Karpas-422 (cell line): ENCODE measurements at regions not wholly inside any gene's neighbourhood (a gene's known extent, or its start where the extent isn't known, plus 50 kb on each side); places are given as distances from the start of the nearest gene placed in this dataset.
A peak's percentile ranks its signal among the peaks of the same experiment; 100 is the strongest.

Experiments
- DNase-seq: peaks from one replicate; pipeline ENCODE4 v3.0.0-alpha.2; 2015
- H2AFZ ChIP-seq: fragments of 200-600 bp; sonication (generic); 2 replicates; pipeline ENCODE4 v1.6.1; 2014; ENCODE audit warnings: antibody characterized with exemption, low read length, mixed read lengths
- H3K27ac ChIP-seq: fragments of 200-600 bp; sonication (generic); 2 replicates; pipeline ENCODE4 v1.5.1; 2014; ENCODE audit warnings: mild to moderate bottlenecking, low read length, moderate library complexity
- H3K27me3 ChIP-seq: fragments of 200-600 bp; sonication (generic); 2 replicates; pipeline ENCODE4 v1.6.1; 2014; ENCODE audit warnings: low read length, mixed read lengths
- H3K36me3 ChIP-seq: fragments of 200-600 bp; sonication (generic); 2 replicates; pipeline ENCODE4 v1.6.1; 2014; ENCODE audit warnings: low read length, mixed read lengths; ENCODE audit not compliant: insufficient read depth
- H3K4me1 ChIP-seq: fragments of 200-600 bp; sonication (generic); 2 replicates; pipeline ENCODE4 v1.6.1; 2014; ENCODE audit warnings: mild to moderate bottlenecking, low read length, mixed read lengths
- H3K4me2 ChIP-seq: fragments of 200-600 bp; sonication (generic); 2 replicates; pipeline ENCODE4 v1.6.1; 2014; ENCODE audit warnings: low read length, low read depth, mild to moderate bottlenecking; ENCODE audit not compliant: poor library complexity, severe bottlenecking
- H3K4me3 ChIP-seq: fragments of 200-600 bp; sonication (generic); 2 replicates; pipeline ENCODE4 v1.5.1; 2014; ENCODE audit warnings: mild to moderate bottlenecking, antibody characterized with exemption, low read length, mixed read lengths
- H3K79me2 ChIP-seq: fragments of 200-600 bp; sonication (generic); 2 replicates; pipeline ENCODE4 v1.6.1; 2014; ENCODE audit warnings: mild to moderate bottlenecking, low read length, mixed read lengths
- H3K9ac ChIP-seq: fragments of 200-600 bp; sonication (generic); 2 replicates; pipeline ENCODE4 v1.6.0; 2014; ENCODE audit warnings: low read length
- H3K9me2 ChIP-seq: fragments of 200-600 bp; sonication (generic), shearing (Covaris generic); replicated peaks from 2 replicates; pipeline ENCODE4 v1.6.0; 2014; ENCODE audit warnings: mild to moderate bottlenecking, low read length, moderate library complexity; ENCODE audit not compliant: insufficient read depth
- H3K9me3 ChIP-seq: fragments of 300-700, 200-600 bp; sonication (generic); 2 replicates; pipeline ENCODE4 v1.6.1; 2014; ENCODE audit warnings: low read length, mixed read lengths
- H4K20me1 ChIP-seq: fragments of 200-600 bp; sonication (generic); 2 replicates; pipeline ENCODE4 v1.6.1; 2014; ENCODE audit warnings: mild to moderate bottlenecking, antibody characterized with exemption, low read length, low read depth; ENCODE audit not compliant: insufficient read depth

- Histone ChIP-seq H3K79me2 (no peaks in the 10 kb centered on the region), H3K4me3 (no peak overlapping the region), H3K27ac (no peak overlapping the region), H3K9me3 (no peaks in the 10 kb centered on the region), H3K4me2 (no peak overlapping the region), H3K9ac (no peak overlapping the region), H3K4me1 (no peaks in the 10 kb centered on the region), H4K20me1 (no peaks in the 10 kb centered on the region), H3K9me2 (no peaks in the 10 kb centered on the region), H3K36me3 (no peaks in the 10 kb centered on the region), H2AFZ (no peak overlapping the region), H3K27me3 (no peaks in the 10 kb centered on the region)
- DNase-seq, result no peak
Measured at GRCh38 chr9:99282406-99282805, 60.3 kb downstream of the SEC61B start.

DNA sequence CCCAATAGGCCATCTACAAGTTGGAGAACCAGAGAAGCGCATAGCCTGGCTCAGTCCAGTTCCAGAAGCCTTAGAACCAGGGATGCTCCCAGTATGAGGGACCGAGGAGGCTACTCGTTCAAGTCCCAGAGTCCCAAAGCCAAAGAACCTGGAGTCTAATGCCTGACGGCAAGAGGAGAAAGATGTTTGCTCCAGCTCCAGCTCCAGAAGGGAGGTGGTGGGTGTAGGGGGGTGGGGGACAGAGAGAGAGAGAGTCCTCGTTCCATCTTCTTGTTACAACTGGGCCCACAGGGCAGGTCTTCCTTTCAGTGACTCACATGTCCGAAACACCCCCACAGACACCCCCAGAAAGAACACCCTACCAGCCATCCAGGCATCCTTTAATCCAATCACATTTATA is 63.9 kb downstream of the SEC61B start:
- no peak overlapping the region for H2AFZ ChIP-seq
- no peak overlapping the region for H3K27ac ChIP-seq
- no peaks in the 10 kb centered on the region for H3K9me3 ChIP-seq
- no peaks in the 10 kb centered on the region for H3K79me2 ChIP-seq
- no peaks in the 10 kb centered on the region for H3K4me1 ChIP-seq
- H3K4me3 ChIP-seq, result no peak overlapping the region
- no peaks in the 10 kb centered on the region for H3K27me3 ChIP-seq
- H3K9me2 ChIP-seq, result no peaks in the 10 kb centered on the region
- no peak overlapping the region for H3K4me2 ChIP-seq
- H3K36me3 ChIP-seq, result no peaks in the 10 kb centered on the region
- no peak overlapping the region for H3K9ac ChIP-seq
- no peaks in the 10 kb centered on the region for H4K20me1 ChIP-seq
- DNase-seq, result no peak

DNA sequence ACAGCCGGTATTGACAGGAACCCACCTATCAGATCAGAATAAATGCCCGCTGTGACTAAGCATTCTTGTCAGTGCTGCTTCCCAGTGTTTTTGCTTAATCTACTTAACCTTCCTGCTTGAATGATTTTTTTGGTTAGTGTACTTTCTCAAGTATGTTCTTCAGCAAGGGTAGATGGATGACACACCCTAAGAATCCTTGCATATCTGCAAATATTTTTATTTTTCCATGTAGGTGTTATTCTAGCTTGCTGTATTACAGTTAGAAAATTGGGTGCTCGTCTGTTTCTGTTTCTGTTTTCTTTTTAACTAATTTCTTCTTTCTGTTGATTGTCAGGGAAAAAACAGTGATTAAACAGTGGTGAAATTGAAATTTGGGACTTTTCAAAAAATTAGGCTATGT is 64.5 kb downstream of the SEC61B start:
- Histone ChIP-seq H3K9me2 (no peaks in the 10 kb centered on the region), H3K4me1 (no peaks in the 10 kb centered on the region), H3K9me3 (no peaks in the 10 kb centered on the region), H3K27ac (no peak overlapping the region), H3K9ac (no peak overlapping the region), H3K4me3 (no peak overlapping the region), H3K79me2 (no peaks in the 10 kb centered on the region), H3K4me2 (no peak overlapping the region), H4K20me1 (no peaks in the 10 kb centered on the region), H3K27me3 (no peaks in the 10 kb centered on the region), H2AFZ (no peak overlapping the region), H3K36me3 (no peaks in the 10 kb centered on the region)
- DNase-seq, result no peak

- H3K27me3 ChIP-seq, result no peaks in the 10 kb centered on the region
- H3K79me2 ChIP-seq, result no peaks in the 10 kb centered on the region
Measured at GRCh38 chr9:99287641-99288040, 65.6 kb downstream of the SEC61B start.

GRCh38 chr9:99288830-99289229 is 66.7 kb downstream of the SEC61B start:
- H3K4me1 ChIP-seq, result no peaks in the 10 kb centered on the region

More at GRCh38 chr9:99287641-99288040, 65.6 kb downstream of the SEC61B start:
- Histone ChIP-seq H3K9me2 (no peaks in the 10 kb centered on the region), H3K4me2 (no peak overlapping the region), H3K9me3 (no peaks in the 10 kb centered on the region), H2AFZ (no peak overlapping the region), H3K36me3 (no peaks in the 10 kb centered on the region), H3K27ac (no peak overlapping the region), H3K4me1 (no peaks in the 10 kb centered on the region), H4K20me1 (no peaks in the 10 kb centered on the region), H3K9ac (no peak overlapping the region), H3K4me3 (no peak overlapping the region)
- DNase-seq, result no peak

DNA sequence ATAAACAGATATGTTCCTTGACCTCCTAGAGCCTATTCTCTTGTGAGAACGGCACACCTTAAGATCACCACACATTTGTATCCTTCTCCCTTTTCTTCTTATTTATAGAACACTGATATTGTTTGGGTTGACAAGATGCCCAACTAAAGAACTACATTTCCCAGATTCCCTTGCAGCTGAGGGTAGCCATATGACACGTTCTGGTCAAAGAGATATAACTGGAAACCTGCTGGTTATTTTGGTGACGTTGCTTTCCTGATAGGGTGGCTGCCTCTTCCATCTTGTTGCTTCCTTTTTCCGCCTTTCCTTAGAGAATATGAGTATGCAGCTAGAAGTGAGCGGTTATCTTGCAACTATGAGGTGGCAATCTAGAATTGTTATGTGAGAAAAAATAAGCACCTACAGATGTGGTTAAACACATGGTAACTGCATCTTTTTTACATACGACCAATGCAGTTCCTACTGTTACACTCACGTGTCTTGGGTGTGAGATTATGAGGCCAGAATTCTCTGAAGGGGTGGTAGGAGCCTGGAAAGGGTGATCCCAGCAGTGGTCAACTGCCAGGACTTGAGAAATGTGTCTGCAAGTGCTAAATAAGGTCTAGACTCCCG is 72.9 kb downstream of the SEC61B start:
- Histone ChIP-seq H3K4me3 (no peak overlapping the region), H3K27ac (no peak overlapping the region), H3K79me2 (no peaks in the 10 kb centered on the region), H3K36me3 (no peaks in the 10 kb centered on the region), H3K4me1 (0 out of 2 replicates have a peak, but pooled peaks cover 4% of the 10 kb centered on the region), H4K20me1 (no peaks in the 10 kb centered on the region), H3K27me3 (no peaks in the 10 kb centered on the region), H3K4me2 (no peak overlapping the region), H3K9ac (no peak overlapping the region), H3K9me2 (no peaks in the 10 kb centered on the region), H3K9me3 (no peaks in the 10 kb centered on the region), H2AFZ (no peak overlapping the region; the same call in 1 of the 2 replicates)
- peak; percentile 49 for DNase-seq

More at GRCh38 chr9:99288830-99289229, 66.7 kb downstream of the SEC61B start:
- Histone ChIP-seq H3K9me2 (no peaks in the 10 kb centered on the region), H2AFZ (no peak overlapping the region), H3K9me3 (no peaks in the 10 kb centered on the region), H4K20me1 (no peaks in the 10 kb centered on the region), H3K4me3 (no peak overlapping the region), H3K9ac (no peak overlapping the region), H3K27me3 (no peaks in the 10 kb centered on the region), H3K36me3 (no peaks in the 10 kb centered on the region), H3K79me2 (no peaks in the 10 kb centered on the region), H3K27ac (no peak overlapping the region), H3K4me2 (no peak overlapping the region)
- DNase-seq, result no peak

- no peak overlapping the region for H3K27ac ChIP-seq
- no peaks in the 10 kb centered on the region for H3K27me3 ChIP-seq
- no peak overlapping the region for H3K4me3 ChIP-seq
- no peak overlapping the region for H3K9ac ChIP-seq
- no peaks in the 10 kb centered on the region for H4K20me1 ChIP-seq
- H3K4me2 ChIP-seq, result no peak overlapping the region
- no peaks in the 10 kb centered on the region for H3K9me3 ChIP-seq
- H3K79me2 ChIP-seq, result no peaks in the 10 kb centered on the region
- no peaks in the 10 kb centered on the region for H3K36me3 ChIP-seq
- no peaks in the 10 kb centered on the region for H3K9me2 ChIP-seq
- no peak for DNase-seq
- 0 out of 2 replicates have a peak, but pooled peaks cover 4% of the 10 kb centered on the region for H3K4me1 ChIP-seq
- no peak overlapping the region for H2AFZ ChIP-seq
Measured at GRCh38 chr9:99296291-99296951, 74.3 kb downstream of the SEC61B start.

DNA sequence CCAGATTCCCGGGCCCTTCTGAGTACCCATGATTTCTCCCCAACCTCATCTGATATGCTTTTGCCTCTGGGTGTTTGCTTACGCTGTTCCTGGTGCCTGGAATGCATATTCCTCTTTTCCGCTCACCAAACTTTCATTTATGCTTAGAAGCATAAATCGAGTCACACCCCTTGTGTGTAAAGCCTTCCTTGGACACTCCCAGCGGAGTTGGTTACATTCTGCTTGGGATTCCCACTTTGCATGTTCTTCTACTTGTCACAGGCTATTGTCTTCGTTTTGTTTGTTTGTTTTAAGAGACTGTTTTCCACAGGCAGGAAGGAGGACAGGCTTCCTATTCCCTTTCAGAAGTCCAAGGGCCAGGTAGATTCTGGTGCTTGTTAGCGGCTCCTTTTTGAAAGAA is 76.5 kb downstream of the SEC61B start:
- DNase-seq, result no peak
- H3K79me2 ChIP-seq, result no peaks in the 10 kb centered on the region

More for the DNA sequence above, 76.5 kb downstream of the SEC61B start:
- no peaks in the 10 kb centered on the region for H3K9me3 ChIP-seq
- no peaks in the 10 kb centered on the region for H3K36me3 ChIP-seq
- no peaks in the 10 kb centered on the region for H3K27me3 ChIP-seq
- H3K4me1 ChIP-seq, result 0 out of 2 replicates have a peak, but pooled peaks cover 4% of the 10 kb centered on the region
- no peak overlapping the region for H3K27ac ChIP-seq
- no peak overlapping the region for H2AFZ ChIP-seq
- no peaks in the 10 kb centered on the region for H4K20me1 ChIP-seq
- H3K9me2 ChIP-seq, result no peaks in the 10 kb centered on the region
- H3K9ac ChIP-seq, result no peak overlapping the region
- H3K4me2 ChIP-seq, result no peak overlapping the region
- no peak overlapping the region for H3K4me3 ChIP-seq
